Kidney epithelial cell (primary cell): ENCODE measurements at regions not wholly inside any gene's neighbourhood (a gene's known extent, or its start where the extent isn't known, plus 50 kb on each side); places are given as distances from the start of the nearest gene placed in this dataset.

ENCODE experiments used
- DNase-seq: peaks from one replicate; pipeline ENCODE4 v3.0.0-alpha.2; 2010; ENCODE audit warnings: low read depth
- H3K27me3 ChIP-seq: 2 replicates; pipeline ENCODE4 v1.6.0; 2011; ENCODE audit warnings: low read length; ENCODE audit not compliant: control insufficient read depth, insufficient read depth
- H3K36me3 ChIP-seq: 2 replicates; pipeline ENCODE4 v1.5.1; 2011; ENCODE audit warnings: low read length; ENCODE audit not compliant: control insufficient read depth, insufficient read depth
- H3K4me3 ChIP-seq: 2 replicates; pipeline ENCODE4 v1.5.1; 2011; ENCODE audit warnings: low read depth, mild to moderate bottlenecking, control low read depth, low read length
- TF ChIP-seq, protein P1 (sequence below): IDR thresholded peaks from 2 replicates; pipeline ENCODE4 v1.5.1; 2011; ENCODE audit warnings: mild to moderate bottlenecking, moderate library complexity, low read length, control low read depth, inconsistent platforms; ENCODE audit not compliant: insufficient read depth, poor library complexity, severe bottlenecking

DNA sequence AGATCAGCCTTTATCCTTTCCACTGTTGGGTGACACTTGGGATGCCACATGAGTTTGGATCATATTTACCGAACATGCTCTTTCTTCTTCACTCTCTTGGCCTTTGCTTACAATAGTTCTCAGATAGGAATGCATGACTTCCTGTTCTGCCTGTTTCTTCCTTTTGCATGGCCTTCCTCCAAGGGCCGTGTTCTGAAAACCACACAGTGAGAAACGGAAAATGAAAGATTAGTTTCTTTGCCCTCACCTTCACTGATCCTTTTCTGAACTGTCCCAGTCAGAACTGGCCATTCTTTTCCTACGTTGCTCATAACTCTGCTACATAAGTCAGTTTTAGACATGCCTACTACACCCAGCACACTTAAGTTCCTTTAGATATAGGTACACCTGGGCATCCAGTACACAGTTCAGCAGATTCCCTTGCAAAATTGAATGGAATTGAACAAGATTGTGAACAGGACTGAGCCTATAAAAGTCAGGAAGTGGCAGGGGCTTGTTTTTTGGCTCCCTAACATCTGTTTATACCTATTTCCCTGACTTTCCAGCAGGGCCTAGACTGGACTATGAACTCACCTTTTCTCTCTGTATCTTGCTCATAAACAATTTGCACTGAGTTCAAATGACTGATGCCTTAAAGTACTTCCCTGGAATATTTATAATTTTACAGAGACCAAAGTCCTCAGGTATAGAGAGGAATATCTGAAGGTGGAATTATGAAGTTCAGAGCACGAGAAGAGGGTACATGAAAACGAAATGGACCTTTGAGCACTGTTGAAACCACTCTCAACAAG is 186.4 kb upstream of the ST6GAL2 start:
- no peak overlapping the region for H3K4me3 ChIP-seq
- DNase-seq: no peak
- no peaks in the 10 kb centered on the region for H3K27me3 ChIP-seq
- TF ChIP-seq, protein P1, sequence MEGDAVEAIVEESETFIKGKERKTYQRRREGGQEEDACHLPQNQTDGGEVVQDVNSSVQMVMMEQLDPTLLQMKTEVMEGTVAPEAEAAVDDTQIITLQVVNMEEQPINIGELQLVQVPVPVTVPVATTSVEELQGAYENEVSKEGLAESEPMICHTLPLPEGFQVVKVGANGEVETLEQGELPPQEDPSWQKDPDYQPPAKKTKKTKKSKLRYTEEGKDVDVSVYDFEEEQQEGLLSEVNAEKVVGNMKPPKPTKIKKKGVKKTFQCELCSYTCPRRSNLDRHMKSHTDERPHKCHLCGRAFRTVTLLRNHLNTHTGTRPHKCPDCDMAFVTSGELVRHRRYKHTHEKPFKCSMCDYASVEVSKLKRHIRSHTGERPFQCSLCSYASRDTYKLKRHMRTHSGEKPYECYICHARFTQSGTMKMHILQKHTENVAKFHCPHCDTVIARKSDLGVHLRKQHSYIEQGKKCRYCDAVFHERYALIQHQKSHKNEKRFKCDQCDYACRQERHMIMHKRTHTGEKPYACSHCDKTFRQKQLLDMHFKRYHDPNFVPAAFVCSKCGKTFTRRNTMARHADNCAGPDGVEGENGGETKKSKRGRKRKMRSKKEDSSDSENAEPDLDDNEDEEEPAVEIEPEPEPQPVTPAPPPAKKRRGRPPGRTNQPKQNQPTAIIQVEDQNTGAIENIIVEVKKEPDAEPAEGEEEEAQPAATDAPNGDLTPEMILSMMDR: no peak
- no peaks in the 10 kb centered on the region for H3K36me3 ChIP-seq

DNA sequence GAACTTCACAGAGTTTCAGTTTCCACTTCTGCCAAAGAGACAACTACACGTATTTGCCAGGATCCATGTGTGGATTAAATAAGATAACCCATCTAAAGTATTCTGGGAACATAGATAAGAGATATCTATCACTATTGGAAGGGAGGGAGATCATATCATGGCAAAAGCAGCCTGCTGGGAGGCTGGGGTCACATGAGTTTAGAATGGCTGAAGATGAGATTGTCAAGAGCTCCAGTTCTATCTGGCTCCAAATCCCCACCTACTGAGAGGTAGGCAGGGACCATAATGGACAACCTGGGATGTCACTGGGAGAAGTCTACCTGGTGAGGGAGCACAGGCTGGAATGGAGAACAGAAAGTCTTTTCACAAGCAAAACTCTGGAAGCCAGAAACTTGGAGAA is 192.6 kb upstream of the ST6GAL2 start:
- H3K27me3 ChIP-seq: no peaks in the 10 kb centered on the region
- no peaks in the 10 kb centered on the region for H3K36me3 ChIP-seq
- DNase-seq: no peak
- TF ChIP-seq, protein P1: no peak
- no peak overlapping the region for H3K4me3 ChIP-seq

DNA sequence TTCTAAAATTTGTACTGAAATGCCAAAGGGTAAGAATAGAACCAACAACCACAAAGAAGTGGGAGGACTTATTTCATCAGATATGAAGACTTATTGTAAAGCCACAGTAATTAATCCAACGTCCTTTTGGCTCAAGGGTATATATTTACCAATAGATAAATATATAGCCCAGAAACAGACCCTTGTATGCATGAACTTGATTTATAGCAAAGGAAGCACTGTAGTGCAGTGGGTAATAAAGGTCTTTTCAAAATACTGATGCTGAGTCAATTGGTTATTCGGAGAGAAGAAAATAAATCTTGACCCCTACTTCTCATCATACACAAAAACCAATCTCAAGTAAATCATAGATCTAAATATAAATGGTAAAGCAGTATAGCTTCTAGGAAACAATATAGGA is 200.5 kb upstream of the ST6GAL2 start:
- Histone ChIP-seq H3K4me3 (no peak overlapping the region), H3K36me3 (no peaks in the 10 kb centered on the region), H3K27me3 (no peaks in the 10 kb centered on the region)
- TF ChIP-seq, protein P1: no peak
- DNase-seq: no peak

DNA sequence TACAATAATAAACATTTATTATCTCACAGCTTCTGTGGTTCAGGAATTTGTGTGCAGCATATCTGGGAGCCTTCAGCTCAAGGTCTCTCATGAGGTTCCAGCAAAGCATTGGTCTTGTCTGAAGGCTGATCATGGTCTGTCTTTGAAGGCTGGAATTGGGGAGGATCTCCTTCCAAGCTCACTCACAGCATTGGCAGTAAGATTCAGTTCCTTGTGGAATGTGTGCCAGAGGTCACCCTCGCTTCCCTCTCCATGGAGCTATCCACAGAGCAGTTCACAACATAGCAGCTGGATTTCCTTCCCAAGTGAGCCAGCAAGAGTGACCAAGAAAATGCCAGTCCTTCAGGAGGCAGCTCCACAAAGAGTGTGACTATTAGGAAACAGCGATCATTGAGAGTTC is 202.2 kb upstream of the ST6GAL2 start:
- Histone ChIP-seq H3K36me3 (no peaks in the 10 kb centered on the region), H3K27me3 (no peaks in the 10 kb centered on the region), H3K4me3 (no peak overlapping the region)
- no peak for DNase-seq
- TF ChIP-seq, protein P1: no peak

DNA sequence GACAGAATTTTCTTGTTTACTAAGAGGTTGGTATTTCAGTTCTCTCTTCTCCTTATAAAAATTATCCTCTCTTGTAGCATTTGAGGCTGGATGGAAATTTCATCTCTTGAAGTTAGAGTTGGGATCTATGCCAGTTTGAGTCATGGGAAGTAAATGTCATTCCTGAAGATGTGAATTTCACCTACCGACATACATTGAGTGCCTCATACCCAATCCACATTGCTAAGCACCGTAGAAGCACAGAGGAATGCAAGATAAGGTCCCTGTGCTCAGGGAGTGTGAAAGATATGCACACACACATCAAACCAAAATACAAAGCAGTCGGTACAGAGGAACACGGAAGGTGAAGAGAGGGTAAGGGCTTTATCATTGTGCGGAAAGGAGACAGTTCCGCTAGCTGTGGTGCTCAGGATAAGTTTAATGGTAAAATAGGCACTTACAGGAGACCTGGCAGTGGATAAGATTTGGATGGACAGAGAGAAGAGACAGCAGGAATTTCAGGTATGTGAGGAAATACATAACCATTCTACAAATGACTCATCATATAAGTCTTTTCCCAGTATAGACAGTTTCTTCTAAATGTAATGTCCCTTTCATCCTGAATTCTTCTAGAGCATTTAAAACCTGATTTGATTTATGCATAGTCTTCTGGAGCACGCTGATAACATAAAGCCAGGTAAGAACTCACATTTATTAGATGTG is 205.3 kb upstream of the ST6GAL2 start:
- H3K4me3 ChIP-seq: no peak overlapping the region
- H3K27me3 ChIP-seq: no peaks in the 10 kb centered on the region
- no peaks in the 10 kb centered on the region for H3K36me3 ChIP-seq
- peak; percentile 12 for DNase-seq
- TF ChIP-seq, protein P1: no peak
